CD4-positive, alpha-beta T cell treated with Interleukin-17A for 4 hours (primary cell): ENCODE measurements at regions not wholly inside any gene's neighbourhood (a gene's known extent, or its start where the extent isn't known, plus 50 kb on each side); places are given as distances from the start of the nearest gene placed in this dataset.
"Not testable (repeated sequence)": the region's sequence is repeated elsewhere in the genome, so short reads cannot be mapped to it uniquely, and the experiment has no call there.

Experiments
- DNase-seq: peaks from one replicate; pipeline ENCODE4 v3.0.0-alpha.2; 2020; ENCODE audit warnings: mixed read lengths

- DNase-seq = no peak
Measured at GRCh38 chr4:131613086-131613823, 1535.8 kb upstream of the PCDH10 start.

DNA sequence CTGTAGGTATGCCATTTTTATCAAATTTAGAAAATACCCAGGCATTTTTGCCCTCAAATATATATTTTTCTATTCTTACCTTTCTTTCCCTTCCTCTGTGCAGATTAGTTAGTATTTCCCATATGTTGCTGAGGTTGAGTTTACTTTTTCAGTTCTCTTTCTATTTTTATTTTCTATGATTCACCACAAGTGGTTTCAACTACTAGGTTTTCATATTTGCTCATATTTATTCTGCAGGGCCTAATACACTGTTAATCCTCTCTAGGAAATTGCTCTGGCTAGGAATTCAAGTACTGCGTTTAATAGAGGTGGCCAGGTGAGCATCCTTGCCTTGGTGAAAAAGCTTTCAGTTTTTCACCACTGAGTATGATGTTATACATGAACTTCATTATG, 1535.3 kb upstream of the PCDH10 start:
- no peak for DNase-seq

DNA sequence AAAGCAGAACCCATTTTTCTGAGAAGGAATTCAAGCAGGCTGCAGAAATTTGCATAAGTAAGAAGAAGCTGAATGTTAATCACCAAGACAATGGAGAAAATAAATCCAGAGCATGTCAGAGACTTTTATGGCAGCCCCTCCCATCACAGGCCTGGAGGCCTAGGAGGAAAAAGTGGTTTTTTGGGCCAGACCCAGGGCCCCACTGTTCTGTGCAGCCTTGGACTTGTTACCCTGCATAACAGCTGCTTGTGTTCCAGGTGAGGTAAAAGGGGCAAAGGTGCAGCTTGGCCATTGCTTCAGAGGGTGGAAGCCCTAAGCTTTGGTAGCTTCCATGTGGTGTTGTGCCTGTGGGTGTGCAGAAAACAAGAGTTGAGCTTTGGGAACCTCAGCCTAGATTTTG, 1516.2 kb upstream of the PCDH10 start:
- DNase-seq = no peak

- no peak for DNase-seq
Measured at GRCh38 chr4:131635191-131635590, 1513.9 kb upstream of the PCDH10 start.

GRCh38 chr4:131638781-131639180, 1510.3 kb upstream of the PCDH10 start:
- DNase-seq = no peak

DNA sequence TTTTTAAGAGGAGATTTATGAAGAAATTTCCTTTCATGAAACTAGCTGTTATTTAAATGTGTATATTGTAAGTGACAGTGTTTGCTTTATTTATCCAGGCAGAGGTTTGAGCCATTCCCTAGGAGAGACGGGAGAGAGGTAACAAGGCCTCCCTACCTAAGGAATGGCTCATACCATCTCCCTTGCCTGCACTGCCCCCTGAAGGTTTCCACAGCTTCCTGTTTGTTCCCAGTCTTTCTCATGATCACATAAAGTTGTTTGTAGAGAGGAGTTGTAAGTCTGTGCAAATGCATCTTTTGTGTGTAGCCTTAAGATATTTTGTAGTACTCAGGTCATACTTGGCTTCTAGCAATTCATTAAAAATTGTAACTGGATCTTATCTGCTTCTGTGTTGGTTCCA, 1504.5 kb upstream of the PCDH10 start:
- DNase-seq = no peak

GRCh38 chr4:131649227-131649626, 1499.9 kb upstream of the PCDH10 start:
- no peak for DNase-seq

DNA sequence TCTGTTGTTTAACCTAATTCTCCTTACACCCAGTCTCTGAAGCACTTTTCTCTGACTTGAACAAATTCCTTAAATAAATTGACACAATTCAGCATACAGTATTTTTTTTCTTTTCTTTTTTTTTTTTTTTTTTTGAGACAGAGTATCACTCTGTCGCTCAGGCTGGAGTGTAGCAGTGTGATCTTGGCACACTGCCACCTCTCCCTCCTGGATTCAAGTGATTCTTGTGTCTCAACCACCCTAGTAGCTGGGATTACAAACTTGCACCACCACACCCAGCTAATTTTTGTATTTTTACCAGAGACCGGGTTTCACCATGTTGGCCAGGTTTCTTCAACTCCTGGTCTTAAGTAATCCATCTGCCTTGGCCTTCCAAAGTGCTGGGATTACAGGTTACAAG, 1498.1 kb upstream of the PCDH10 start:
- no peak for DNase-seq

- not testable (repeated sequence) for DNase-seq
Measured at GRCh38 chr4:131683314-131683713, 1465.8 kb upstream of the PCDH10 start.

DNA sequence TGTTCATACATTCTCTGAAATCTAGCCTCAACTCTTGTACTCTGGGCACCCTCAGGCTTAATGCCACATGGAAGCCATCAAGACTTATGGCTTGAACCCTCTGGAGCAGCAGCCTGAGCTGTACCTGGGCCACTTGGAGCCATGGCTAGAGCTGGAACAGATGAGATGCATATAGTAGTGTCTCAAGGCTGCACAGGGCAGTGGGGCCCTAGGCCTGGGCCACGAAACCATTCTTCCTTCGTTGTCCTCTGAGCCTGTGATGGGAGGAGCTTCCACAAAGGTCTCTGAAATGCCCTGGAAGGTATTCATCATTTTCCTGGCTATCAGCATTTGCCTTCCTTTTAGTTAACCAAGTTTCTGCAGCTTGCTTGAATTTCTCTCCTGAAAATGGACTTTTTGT, 1427.2 kb upstream of the PCDH10 start:
- no peak for DNase-seq

DNA sequence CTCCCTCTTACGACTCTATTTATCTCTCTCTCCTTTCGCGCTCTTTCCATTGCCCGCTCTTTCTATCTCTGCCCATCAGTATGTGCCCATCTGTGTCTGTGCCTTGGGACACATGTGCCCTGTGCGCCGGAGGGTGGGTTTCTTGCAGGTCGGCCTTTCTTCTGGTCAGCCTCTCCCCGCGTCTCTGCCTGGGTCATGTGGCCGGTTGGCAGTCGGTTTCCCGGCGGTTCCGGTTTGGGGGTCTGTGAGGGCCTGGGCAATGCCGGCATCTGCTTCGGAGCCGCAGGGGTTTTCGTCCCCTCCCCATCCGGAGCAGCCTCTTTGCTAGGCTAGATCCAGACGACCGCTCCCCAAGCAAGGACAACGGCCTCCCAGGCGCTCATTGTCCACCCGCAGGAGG, 1426.0 kb upstream of the PCDH10 start:
- DNase-seq = not testable (repeated sequence)

GRCh38 chr4:131724847-131725246, 1424.2 kb upstream of the PCDH10 start:
- DNase-seq = peak; percentile 68

GRCh38 chr4:131725521-131725920, 1423.6 kb upstream of the PCDH10 start:
- DNase-seq = peak; percentile 2

DNA sequence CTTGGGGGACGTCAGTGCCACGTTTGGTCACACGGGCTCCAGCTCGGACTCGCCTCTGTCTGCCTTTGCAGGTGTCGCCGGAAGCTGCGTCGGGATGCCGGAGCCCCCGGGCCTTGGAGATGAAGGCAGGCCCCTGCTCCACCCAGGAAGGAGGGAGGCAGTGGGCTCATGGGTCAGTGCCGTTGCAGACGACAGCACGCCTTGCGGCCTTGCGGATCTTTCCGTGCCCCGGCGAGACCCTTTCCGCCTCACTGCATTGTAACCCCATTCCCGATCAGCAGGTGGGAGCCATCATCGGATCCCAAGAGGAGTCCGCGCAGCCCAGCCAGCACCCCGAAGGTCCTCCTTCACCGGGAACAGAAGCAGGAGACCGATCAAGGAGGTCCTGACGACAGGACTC, 1422.2 kb upstream of the PCDH10 start:
- not testable (repeated sequence) for DNase-seq

- DNase-seq = not testable (repeated sequence)
Measured at GRCh38 chr4:131727418-131727817, 1421.7 kb upstream of the PCDH10 start.

DNA sequence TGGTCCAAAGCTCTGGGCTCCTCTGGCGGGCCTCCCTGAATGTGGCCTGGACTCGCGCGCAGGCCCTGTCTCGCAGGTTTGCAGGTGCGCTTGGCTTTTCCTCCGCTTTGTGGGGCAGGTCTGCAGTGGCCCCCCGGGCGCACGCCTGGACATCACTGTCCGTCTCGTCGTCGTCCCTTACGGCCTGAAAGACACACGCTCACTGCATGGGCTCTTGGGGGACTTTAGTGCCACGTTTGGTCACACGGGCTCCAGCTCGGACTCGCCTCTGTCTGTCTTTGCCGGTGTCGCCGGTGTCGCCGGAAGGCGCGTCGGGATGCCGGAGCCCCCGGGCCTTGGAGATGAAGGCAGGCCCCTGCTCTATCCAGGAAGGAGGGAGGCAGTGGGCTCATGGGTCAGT, 1419.9 kb upstream of the PCDH10 start:
- DNase-seq = not testable (repeated sequence)

DNA sequence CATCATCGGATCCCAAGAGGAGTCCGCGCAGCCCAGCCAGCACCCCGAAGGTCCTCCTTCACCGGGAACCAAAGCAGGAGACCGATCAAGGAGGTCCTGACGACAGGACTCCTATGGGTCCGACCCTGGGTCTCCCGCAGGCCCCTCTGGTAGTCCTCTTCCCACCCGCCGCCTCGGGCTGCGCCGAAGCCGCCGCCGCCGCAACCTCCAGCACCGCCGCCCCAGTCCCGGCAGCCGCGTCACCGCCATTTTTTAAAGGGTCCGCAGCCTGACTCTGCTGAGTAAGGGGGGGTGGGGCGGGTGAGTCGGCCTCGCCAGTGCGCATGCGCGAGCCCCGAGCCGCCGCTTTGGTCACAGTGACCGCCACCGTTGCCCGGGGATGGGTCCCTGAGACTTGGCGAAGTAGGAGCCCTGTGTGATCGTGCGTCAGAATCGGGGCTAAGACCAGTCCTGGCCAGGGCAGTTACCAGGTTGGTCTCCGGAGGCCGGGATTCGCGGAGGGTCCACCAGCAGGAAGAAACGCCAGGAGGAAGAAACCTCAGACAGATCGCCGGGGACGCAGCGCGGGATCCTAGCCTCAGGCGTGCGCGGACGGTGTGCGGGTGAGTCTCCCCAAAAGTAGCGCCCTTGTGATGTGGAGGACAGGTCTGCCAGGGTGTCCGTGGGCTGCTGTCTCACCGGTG, 1419.2 kb upstream of the PCDH10 start:
- peak; percentile 2 for DNase-seq

DNA sequence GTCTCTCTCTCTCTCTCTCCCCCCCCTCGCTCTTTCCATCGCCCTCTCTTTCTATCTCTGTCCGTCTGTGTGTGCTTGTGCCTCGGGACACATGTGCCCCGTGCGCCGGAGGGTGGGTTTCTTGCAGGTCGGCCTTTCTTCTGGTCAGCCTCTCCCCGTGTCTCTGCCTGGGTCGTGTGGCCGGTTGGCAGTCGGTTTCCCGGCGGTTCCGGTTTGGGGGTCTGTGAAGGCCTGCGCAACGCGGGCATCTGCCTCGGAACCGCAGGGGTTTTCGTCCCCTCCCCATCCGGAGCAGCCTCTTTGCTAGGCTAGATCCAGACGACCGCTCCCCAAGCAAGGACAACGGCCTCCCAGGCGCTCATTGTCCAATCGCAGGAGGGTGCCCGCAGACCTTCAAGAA, 1418.5 kb upstream of the PCDH10 start:
- DNase-seq = not testable (repeated sequence)

DNA sequence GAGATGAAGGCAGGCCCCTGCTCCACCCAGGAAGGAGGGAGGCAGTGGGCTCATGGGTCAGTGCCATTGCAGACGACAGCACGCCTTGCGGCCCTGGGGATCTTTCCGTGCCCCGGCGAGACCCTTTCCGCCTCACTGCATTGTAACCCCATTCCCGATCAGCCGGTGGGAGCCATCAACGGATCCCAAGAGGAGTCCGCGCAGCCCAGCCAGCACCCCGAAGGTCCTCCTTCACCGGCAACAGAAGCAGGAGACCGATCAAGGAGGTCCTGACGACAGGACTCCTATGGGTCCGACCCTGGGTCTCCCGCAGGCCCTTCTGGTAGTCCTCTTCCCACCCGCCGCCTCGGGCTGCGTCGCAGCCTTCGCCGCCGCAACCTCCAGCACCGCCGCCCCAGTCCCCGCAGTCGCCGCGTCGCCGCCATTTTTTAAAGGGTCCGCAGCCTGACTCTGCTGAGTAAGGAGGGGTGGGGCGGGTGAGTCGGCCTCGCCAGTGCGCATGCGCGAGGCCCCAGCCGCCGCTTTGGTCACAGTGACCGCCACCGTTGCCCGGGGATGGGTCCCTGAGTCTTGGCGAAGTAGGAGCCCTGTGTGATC, 1417.0 kb upstream of the PCDH10 start:
- DNase-seq = peak; percentile 13

DNA sequence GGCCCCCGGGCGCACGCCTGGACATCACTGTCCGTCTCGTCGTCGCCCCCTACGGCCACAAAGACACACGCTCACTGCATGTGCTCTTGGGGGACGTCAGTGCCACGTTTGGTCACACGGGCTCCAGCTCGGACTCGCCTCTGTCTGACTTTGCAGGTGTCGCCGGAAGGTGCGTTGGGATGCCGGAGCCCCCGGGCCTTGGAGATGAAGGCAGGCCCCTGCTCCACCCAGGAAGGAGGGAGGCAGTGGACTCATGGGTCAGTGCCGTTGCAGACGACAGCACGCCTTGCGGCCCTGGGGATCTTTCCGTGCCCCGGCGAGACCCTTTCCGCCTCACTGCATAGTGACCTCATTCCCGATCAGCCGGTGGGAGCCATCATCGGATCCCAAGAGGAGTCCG, 1414.8 kb upstream of the PCDH10 start:
- not testable (repeated sequence) for DNase-seq

DNA sequence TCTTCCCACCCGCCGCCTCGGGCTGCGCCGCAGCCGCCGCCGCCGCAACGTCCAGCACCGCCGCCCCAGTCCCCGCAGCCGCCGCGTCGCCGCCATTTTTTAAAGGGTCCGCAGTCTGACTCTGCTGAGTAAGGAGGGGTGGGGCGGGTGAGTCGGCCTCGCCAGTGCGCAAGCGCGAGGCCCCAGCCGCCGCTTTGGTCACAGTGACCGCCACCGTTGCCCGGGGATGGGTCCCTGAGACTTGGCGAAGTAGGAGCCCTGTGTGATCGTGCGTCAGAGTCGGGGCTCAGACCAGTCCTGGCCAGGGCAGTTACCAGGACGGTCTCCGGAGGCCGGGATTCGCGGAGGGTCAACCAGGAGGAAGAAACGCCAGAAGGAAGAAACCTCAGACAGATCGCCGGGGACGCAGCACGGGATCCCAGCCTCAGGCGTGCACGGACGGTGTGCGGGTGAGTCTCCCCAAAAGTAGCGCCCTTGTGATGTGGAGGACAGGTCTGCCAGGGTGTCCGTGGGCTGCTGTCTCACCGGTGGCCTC, 1414.2 kb upstream of the PCDH10 start:
- not testable (repeated sequence) for DNase-seq

DNA sequence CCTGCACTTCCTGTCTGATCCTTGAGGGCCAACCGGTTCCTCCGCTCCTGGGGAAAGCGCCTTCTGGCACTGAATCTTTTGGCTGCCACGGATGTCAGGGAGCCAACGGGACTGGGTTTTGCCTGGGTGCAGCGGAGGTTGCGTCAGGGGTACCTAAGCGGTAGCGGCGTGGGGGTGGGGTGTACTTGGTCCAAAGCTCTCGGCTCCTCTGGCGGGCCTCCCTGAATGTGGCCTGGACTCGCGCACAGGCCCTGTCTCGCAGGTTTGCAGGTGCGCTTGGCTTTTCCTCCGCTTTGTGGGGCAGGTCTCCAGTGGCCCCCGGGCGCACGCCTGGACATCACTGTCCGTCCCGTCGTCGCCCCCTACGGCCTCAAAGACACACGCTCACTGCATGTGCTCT, 1410.1 kb upstream of the PCDH10 start:
- not testable (repeated sequence) for DNase-seq

DNA sequence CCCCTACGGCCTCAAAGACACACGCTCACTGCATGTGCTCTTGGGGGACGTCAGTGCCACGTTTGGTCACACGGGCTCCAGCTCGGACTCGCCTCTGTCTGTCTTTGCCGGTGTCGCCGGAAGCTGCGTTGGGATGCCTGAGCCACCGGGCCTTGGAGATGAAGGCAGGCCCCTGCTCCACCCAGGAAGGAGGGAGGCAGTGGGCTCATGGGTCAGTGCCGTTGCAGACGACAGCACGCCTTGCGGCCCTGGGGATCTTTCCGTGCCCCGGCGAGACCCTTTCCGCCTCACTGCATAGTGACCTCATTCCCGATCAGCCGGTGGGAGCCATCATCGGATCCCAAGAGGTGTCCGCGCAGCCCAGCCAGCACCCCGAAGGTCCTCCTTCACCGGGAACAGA, 1407.3 kb upstream of the PCDH10 start:
- not testable (repeated sequence) for DNase-seq
